CD14-positive monocyte (primary cell): ENCODE measurements at regions not wholly inside any gene's neighbourhood (a gene's known extent, or its start where the extent isn't known, plus 50 kb on each side); places are given as distances from the start of the nearest gene placed in this dataset.

Source experiments
- DNase-seq, 3 donors: peaks; one replicate each; pipeline ENCODE4 v3.0.0-alpha.2; 2011 to 2022
- H2AFZ ChIP-seq: 2 replicates; pipeline ENCODE4 v1.6.0; 2012; ENCODE audit warnings: mild to moderate bottlenecking, low read depth, low read length, inconsistent platforms; ENCODE audit not compliant: insufficient read depth, poor library complexity, severe bottlenecking
- H3K27ac ChIP-seq, 2 donors: 1 replicate in 1 of 2; 2 replicates in 1 of 2; pipeline ENCODE4 v1.5.1; 2012 to 2013; ENCODE audit warnings: low read length in 2 of 2, control low read depth in 1 of 2, inconsistent platforms in 1 of 2, low read depth in 1 of 2, mild to moderate bottlenecking in 1 of 2
- H3K27me3 ChIP-seq, 2 donors: one replicate each; pipeline versions ENCODE4 v1.6.0 to v1.6.1; 2011 to 2013; ENCODE audit warnings: low read length in 2 of 2; ENCODE audit not compliant: control insufficient read depth in 2 of 2, insufficient read depth in 2 of 2
- H3K36me3 ChIP-seq, 2 donors: replicated peaks in 1 of 2; 1 replicate in 1 of 2; 2 replicates in 1 of 2; pipeline versions ENCODE4 v1.5.1 to v1.6.1; 2012 to 2013; ENCODE audit warnings: low read length in 2 of 2, control low read depth in 1 of 2, inconsistent platforms in 1 of 2, mild to moderate bottlenecking in 1 of 2; ENCODE audit not compliant: insufficient read depth in 2 of 2, control insufficient read depth in 1 of 2
- H3K4me1 ChIP-seq, 2 donors: 1 replicate in 1 of 2; 2 replicates in 1 of 2; pipeline versions ENCODE4 v1.5.1 to v1.6.1; 2012 to 2013; ENCODE audit warnings: low read length in 2 of 2, control low read depth in 1 of 2, inconsistent platforms in 1 of 2, mild to moderate bottlenecking in 1 of 2, moderate library complexity in 1 of 2; ENCODE audit not compliant: insufficient read depth in 2 of 2, control insufficient read depth in 1 of 2
- H3K4me2 ChIP-seq: replicated peaks from 2 replicates; pipeline ENCODE3; 2012; ENCODE audit warnings: low read length, moderate library complexity, mild to moderate bottlenecking; ENCODE audit not compliant: poor library complexity, severe bottlenecking; ENCODE audit errors: extremely low read depth
- H3K4me3 ChIP-seq, 3 experiments: fragments of 200-600 bp in 1 of 3; sonication (generic) in 1 of 3; replicated peaks in 1 of 3; 1 replicate in 2 of 3; 2 replicates in 1 of 3; pipeline ENCODE4 v1.5.1; 2011 to 2013; ENCODE audit warnings: low read length in 3 of 3, mild to moderate bottlenecking in 3 of 3, control low read depth in 2 of 3, low read depth in 2 of 3, inconsistent platforms in 1 of 3, moderate library complexity in 1 of 3
- H3K79me2 ChIP-seq: 2 replicates; pipeline ENCODE4 v1.6.0; 2012; ENCODE audit warnings: mild to moderate bottlenecking, control low read depth, inconsistent platforms, low read length, moderate library complexity; ENCODE audit not compliant: insufficient read depth
- H3K9ac ChIP-seq: 2 replicates; pipeline ENCODE4 v1.6.0; 2017; ENCODE audit warnings: low read length, mild to moderate bottlenecking; ENCODE audit not compliant: insufficient read depth, poor library complexity, severe bottlenecking
- H3K9me3 ChIP-seq, 2 donors: replicated peaks in 1 of 2; 1 replicate in 1 of 2; 2 replicates in 1 of 2; pipeline versions ENCODE4 v1.5.1 to v1.6.1; 2012 to 2013; ENCODE audit warnings: low read length in 2 of 2, control low read depth in 1 of 2; ENCODE audit not compliant: control insufficient read depth in 1 of 2, insufficient read depth in 1 of 2
- H4K20me1 ChIP-seq: 2 replicates; pipeline ENCODE4 v1.6.0; 2012; ENCODE audit warnings: mild to moderate bottlenecking, low read length, control low read depth, moderate library complexity; ENCODE audit not compliant: insufficient read depth
- H3K27ac Mint-ChIP-seq, 7 donors: one replicate each; pipeline ENCODE4 v1.8.0; 2020; ENCODE audit warnings: mild to moderate bottlenecking in 7 of 7, mixed read lengths in 7 of 7, moderate library complexity in 6 of 7, inconsistent platforms in 2 of 7
- H3K27me3 Mint-ChIP-seq, 3 donors: one replicate each; pipeline ENCODE4 v1.8.0; 2021 to 2022; ENCODE audit warnings: low read depth in 3 of 3, mild to moderate bottlenecking in 3 of 3, mixed read lengths in 3 of 3, moderate library complexity in 3 of 3, inconsistent platforms in 1 of 3
- H3K36me3 Mint-ChIP-seq, 2 donors: one replicate each; pipeline ENCODE4 v1.8.0; 2020; ENCODE audit warnings: mixed read lengths in 2 of 2, inconsistent platforms in 1 of 2, mild to moderate bottlenecking in 1 of 2
- H3K4me1 Mint-ChIP-seq: one replicate; pipeline ENCODE4 v1.8.0; 2020; ENCODE audit warnings: mild to moderate bottlenecking, mixed read lengths
- H3K4me3 Mint-ChIP-seq, 2 donors: one replicate each; pipeline ENCODE4 v1.8.0; 2020; ENCODE audit warnings: mild to moderate bottlenecking in 2 of 2, mixed read lengths in 2 of 2, moderate library complexity in 1 of 2
- H3K9me3 Mint-ChIP-seq, 7 donors: one replicate each; pipeline ENCODE4 v1.8.0; 2020 to 2022; ENCODE audit warnings: mixed read lengths in 7 of 7, mild to moderate bottlenecking in 6 of 7, moderate library complexity in 6 of 7, inconsistent platforms in 2 of 7
- CTCF ChIP-seq: fragments of 200-600 bp; IDR thresholded peaks from one replicate; pipeline ENCODE4 v1.8.0; 2022; ENCODE audit warnings: antibody characterized with exemption, mild to moderate bottlenecking
- WGBS: methylation state at CpG from one replicate; pipeline ENCODE4 v1.1.5; 2013; ENCODE audit warnings: missing lambda C conversion rate; ENCODE audit not compliant: insufficient coverage; 5-methylcytosine and 5-hydroxymethylcytosine counted together
- intact Hi-C, 2 donors: fragments of 100-400 bp; cut with micrococcal nuclease; formaldehyde crosslinking; loops; one replicate each; pipeline versions ENCODE4 v1.15.0 to v1.15.1; 2023

- Histone ChIP-seq H3K9ac (no peak overlapping the region), H3K4me3 (no peak overlapping the region), H3K9me3 (no peaks in the 10 kb centered on the region), H4K20me1 (no peaks in the 10 kb centered on the region), H2AFZ (no peak overlapping the region), H3K27me3 (no peaks in the 10 kb centered on the region), H3K4me1 (no peaks in the 10 kb centered on the region), H3K79me2 (no peaks in the 10 kb centered on the region), H3K36me3 (no peaks in the 10 kb centered on the region), H3K27ac (no peak overlapping the region), H3K4me2 (no peak overlapping the region)
- DNase-seq, result no peak
- H3K36me3 Mint-ChIP-seq, result no peaks in the 10 kb centered on the region
- 92% methylated on average over 5 of the region's 5 CpGs for WGBS
- no peaks in the 10 kb centered on the region for H3K4me1 Mint-ChIP-seq
- H3K4me3 Mint-ChIP-seq, result no peak overlapping the region
- intact Hi-C loops, result no loop called here
- H3K9me3 Mint-ChIP-seq, result peaks cover 0 to 5% (median 2%) of the 10 kb centered on the region in 7 donors
- no peak for TF ChIP-seq CTCF
- H3K27ac Mint-ChIP-seq, result no peak overlapping the region
- peaks cover 0 to 4% (median 3%) of the 10 kb centered on the region in 3 donors for H3K27me3 Mint-ChIP-seq
Observed at GRCh38 chr3:54042259-54042823, 80.0 kb upstream of the CACNA2D3 start.

- H3K27me3 Mint-ChIP-seq, result peaks cover 0 to 4% (median 3%) of the 10 kb centered on the region in 3 donors
- no peaks in the 10 kb centered on the region for H3K27me3 ChIP-seq
- no peaks in the 10 kb centered on the region for H3K36me3 Mint-ChIP-seq
- H2AFZ ChIP-seq, result no peak overlapping the region
- 80% methylated on average over 1 of the region's 8 CpGs for WGBS
- intact Hi-C loops, result no loop called here
- no peak overlapping the region for H3K9ac ChIP-seq
- H4K20me1 ChIP-seq, result no peaks in the 10 kb centered on the region
- H3K27ac ChIP-seq, result no peak overlapping the region
- H3K27ac Mint-ChIP-seq, result no peak overlapping the region
- H3K4me1 ChIP-seq, result no peaks in the 10 kb centered on the region
- no peaks in the 10 kb centered on the region for H3K79me2 ChIP-seq
- no peak for TF ChIP-seq CTCF
- no peaks in the 10 kb centered on the region for H3K4me1 Mint-ChIP-seq
- peaks cover 0 to 6% (median 4%) of the 10 kb centered on the region in 7 donors for H3K9me3 Mint-ChIP-seq
- no peak overlapping the region for H3K4me3 ChIP-seq
- no peak overlapping the region for H3K4me2 ChIP-seq
- H3K4me3 Mint-ChIP-seq, result no peak overlapping the region
- no peaks in the 10 kb centered on the region for H3K9me3 ChIP-seq
- DNase-seq, result no peak
- no peaks in the 10 kb centered on the region for H3K36me3 ChIP-seq
Observed at GRCh38 chr3:54040476-54040875, 81.9 kb upstream of the CACNA2D3 start.
